ENCODE measurements at regions not wholly inside any gene's neighbourhood (a gene's known extent, or its start where the extent isn't known, plus 50 kb on each side); places are given as distances from the start of the nearest gene placed in this dataset.

DNA sequence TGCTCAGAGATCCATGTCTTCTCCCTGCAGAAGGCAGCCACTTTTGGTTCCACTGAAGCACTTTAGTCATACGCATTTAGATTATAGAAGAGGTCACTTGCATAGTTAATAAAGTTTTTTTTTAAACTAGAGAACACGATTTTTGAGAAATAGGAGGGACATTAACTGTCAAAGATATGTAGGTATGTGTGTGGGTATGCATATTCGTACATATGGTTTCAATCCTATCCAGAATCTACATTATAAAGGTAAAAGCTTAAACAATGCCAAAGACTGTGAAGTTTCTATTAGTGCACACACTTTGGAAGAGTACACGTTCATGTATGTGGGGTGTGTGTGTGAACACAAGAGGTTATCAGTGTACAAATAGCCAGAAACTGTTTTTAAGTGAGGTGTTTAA, 103.2 kb downstream of the BTBD3 start:
- no peak for TF ChIP-seq CTCF (conservative IDR thresholded peaks at IDR 0.05; ENCODE audit: low read length)
- no peak for DNase-seq (ENCODE audit: low read depth)
- H3K4me3 ChIP-seq (ENCODE audit: low read length), result no peak overlapping the region

DNA sequence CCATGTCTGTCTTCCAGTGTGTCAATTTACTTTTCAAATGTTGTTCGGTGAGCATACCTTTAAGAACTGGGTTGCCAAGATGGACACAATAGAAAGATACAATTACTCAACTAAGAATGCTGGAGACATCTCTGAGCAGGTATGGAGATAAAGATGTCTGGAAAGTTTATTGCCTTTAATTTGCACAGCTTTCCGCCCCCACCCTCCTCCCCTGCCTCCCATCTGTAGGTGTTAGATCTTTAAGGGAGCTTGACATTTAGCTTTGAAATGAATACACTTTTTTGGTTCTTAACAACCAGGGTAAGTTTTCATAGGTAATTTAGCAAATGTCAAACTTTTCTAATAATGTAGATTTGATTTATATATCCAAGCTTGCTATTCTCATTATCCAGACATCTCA, 104.4 kb downstream of the BTBD3 start:
- DNase-seq (ENCODE audit: low read depth), result no peak
- no peak overlapping the region for H3K4me3 ChIP-seq (ENCODE audit: low read length)
- TF ChIP-seq CTCF (conservative IDR thresholded peaks at IDR 0.05; ENCODE audit: low read length), result no peak

GRCh38 chr20:12023194-12023795, 105.6 kb downstream of the BTBD3 start:
- no peak for DNase-seq (ENCODE audit: low read depth)
- no peak for TF ChIP-seq CTCF (conservative IDR thresholded peaks at IDR 0.05; ENCODE audit: low read length)
- no peak overlapping the region for H3K4me3 ChIP-seq (ENCODE audit: low read length)

DNA sequence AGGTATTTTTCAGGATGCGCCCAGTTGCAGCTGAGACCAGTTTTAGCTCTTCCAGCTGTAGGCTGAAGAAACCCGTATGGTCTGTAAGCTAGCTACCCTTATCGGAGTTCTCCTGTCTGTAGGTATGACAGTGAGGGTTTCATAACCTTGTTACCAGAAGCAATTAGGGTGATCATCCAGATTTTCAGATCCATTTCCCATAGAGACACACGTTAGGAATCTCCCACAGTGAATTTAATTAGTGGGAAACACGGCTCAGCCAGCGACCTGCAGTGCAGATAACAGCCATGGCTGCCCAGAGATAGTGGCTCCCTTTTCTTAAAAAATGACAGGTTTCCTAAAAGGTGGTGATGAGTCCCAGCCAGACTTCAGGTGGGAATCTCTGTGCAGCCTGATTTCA, 111.1 kb downstream of the BTBD3 start:
- DNase-seq (ENCODE audit: low read depth), result no peak
- no peak for TF ChIP-seq CTCF (conservative IDR thresholded peaks at IDR 0.05; ENCODE audit: low read length)
- H3K4me3 ChIP-seq (ENCODE audit: low read length), result no peak overlapping the region

DNA sequence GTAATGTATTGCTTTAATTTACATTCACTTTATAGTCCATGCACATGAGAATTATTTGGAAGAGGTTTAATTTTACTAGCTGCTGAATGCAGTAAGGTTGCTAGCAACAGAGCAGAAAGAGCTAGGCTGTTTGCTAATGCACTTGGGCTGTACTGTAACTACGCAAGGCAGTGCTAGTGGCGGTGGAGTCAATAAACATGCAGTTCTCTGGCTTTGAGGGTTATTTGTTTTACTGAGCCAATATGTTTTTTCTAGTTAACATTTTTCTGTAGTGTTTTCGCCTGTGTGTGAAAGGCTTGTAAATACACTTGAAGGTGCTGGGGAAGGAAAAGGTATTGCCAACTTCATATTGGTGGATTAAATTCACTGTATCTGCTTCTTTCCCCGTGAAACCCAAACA, 112.8 kb downstream of the BTBD3 start:
- TF ChIP-seq CTCF (conservative IDR thresholded peaks at IDR 0.05; ENCODE audit: low read length), result no peak
- no peak for DNase-seq (ENCODE audit: low read depth)
- no peak overlapping the region for H3K4me3 ChIP-seq (ENCODE audit: low read length)

DNA sequence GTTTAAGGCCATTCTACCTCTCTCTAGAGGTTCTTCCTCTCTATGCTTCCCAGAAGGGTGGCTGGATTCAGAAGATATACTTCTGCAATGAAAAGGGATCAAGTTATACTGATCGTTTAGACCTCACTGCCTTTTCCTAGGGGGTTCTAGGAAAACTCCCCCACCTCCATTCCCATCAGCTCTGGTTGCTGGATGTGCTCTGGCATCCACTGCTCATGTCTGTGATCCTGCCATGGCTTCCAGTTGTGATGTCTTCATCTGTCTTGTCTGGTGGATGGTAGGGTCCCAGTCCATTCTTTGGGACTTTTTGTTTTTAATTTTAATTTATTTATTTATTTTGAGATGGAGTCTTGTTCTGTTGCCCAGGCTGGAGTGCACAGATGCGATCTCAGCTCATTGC, 118.4 kb downstream of the BTBD3 start:
- H3K4me3 ChIP-seq (ENCODE audit: low read length), result no peak overlapping the region
- TF ChIP-seq CTCF (conservative IDR thresholded peaks at IDR 0.05; ENCODE audit: low read length), result no peak
- DNase-seq (ENCODE audit: low read depth), result no peak

DNA sequence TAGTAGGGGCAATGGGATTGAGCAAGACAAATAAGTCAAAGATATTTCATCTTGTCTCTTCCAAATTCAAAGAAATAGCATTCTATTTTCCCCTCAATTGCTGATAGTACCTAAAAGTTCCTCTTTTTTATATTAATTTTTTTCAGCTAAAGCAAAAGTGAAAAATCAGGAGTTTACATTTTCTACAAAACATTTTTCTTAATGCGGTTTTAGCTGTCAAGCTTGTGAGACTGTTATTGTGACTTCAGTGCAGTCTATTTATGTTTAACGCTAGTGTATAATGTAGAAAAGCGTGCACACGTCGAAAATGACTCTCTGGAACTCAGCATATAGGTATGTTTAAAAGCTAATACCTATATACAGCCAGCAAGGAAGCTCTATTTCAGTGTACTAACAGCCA, 119.8 kb downstream of the BTBD3 start:
- no peak overlapping the region for H3K4me3 ChIP-seq (ENCODE audit: low read length)
- DNase-seq (ENCODE audit: low read depth), result no peak
- TF ChIP-seq CTCF (conservative IDR thresholded peaks at IDR 0.05; ENCODE audit: low read length), result no peak
